Retinal pigment epithelial cell (primary cell): ENCODE measurements at regions not wholly inside any gene's neighbourhood (a gene's known extent, or its start where the extent isn't known, plus 50 kb on each side); places are given as distances from the start of the nearest gene placed in this dataset.

Experiments used
- DNase-seq: peaks from one replicate; pipeline ENCODE4 v3.0.0-alpha.2; 2010; ENCODE audit warnings: low read depth
- H3K4me3 ChIP-seq: 2 replicates; pipeline ENCODE4 v1.5.1; 2011; ENCODE audit warnings: mild to moderate bottlenecking, low read length, control low read depth, moderate library complexity
- CTCF ChIP-seq: conservative IDR thresholded peaks from 2 replicates; pipeline ENCODE4 v1.5.1; 2011; ENCODE audit warnings: low read depth, low read length, control low read depth, inconsistent platforms

- no peak for DNase-seq
- TF ChIP-seq CTCF, result no peak
- no peak overlapping the region for H3K4me3 ChIP-seq
These were observed 546.2 kb downstream of the SLITRK5 start for GRCh38 chr13:88217372-88217771.

GRCh38 chr13:88217883-88218282, 546.7 kb downstream of the SLITRK5 start:
- TF ChIP-seq CTCF, result no peak
- no peak for DNase-seq
- no peak overlapping the region for H3K4me3 ChIP-seq

- DNase-seq, result no peak
- TF ChIP-seq CTCF, result no peak
- no peak overlapping the region for H3K4me3 ChIP-seq
These were observed 552.8 kb downstream of the SLITRK5 start for GRCh38 chr13:88223958-88224357.

GRCh38 chr13:88235441-88235840, 564.3 kb downstream of the SLITRK5 start:
- DNase-seq, result no peak
- H3K4me3 ChIP-seq, result no peak overlapping the region
- TF ChIP-seq CTCF, result no peak

- no peak for TF ChIP-seq CTCF
- no peak overlapping the region for H3K4me3 ChIP-seq
- DNase-seq, result no peak
These were observed 575.1 kb downstream of the SLITRK5 start for GRCh38 chr13:88246239-88246638.

GRCh38 chr13:88248393-88248792, 577.2 kb downstream of the SLITRK5 start:
- no peak overlapping the region for H3K4me3 ChIP-seq
- no peak for TF ChIP-seq CTCF
- no peak for DNase-seq

GRCh38 chr13:88257706-88258105, 586.5 kb downstream of the SLITRK5 start:
- H3K4me3 ChIP-seq, result no peak overlapping the region
- no peak for TF ChIP-seq CTCF
- no peak for DNase-seq
